ENCODE measurements at regions not wholly inside any gene's neighbourhood (a gene's known extent, or its start where the extent isn't known, plus 50 kb on each side); places are given as distances from the start of the nearest gene placed in this dataset.

GRCh38 chr7:16348251-16348650, 73.1 kb downstream of the CRPPA start:
- no peak for TF ChIP-seq POLR2A (IDR thresholded peaks at IDR 0.05; ENCODE audit: low read depth, low read length)
- TF ChIP-seq POLR2AphosphoS5 (IDR thresholded peaks at IDR 0.05; ENCODE audit: low read depth, low read length) = no peak
- no peak for TF ChIP-seq TAF1 (IDR thresholded peaks at IDR 0.05; ENCODE audit: borderline replicate concordance, low read depth, low read length)

All from GM12892 (cell line).